ENCODE measurements at regions not wholly inside any gene's neighbourhood (a gene's known extent, or its start where the extent isn't known, plus 50 kb on each side); places are given as distances from the start of the nearest gene placed in this dataset.
"Not testable (repeated sequence)": the region's sequence is repeated elsewhere in the genome, so short reads cannot be mapped to it uniquely, and the experiment has no call there.

- in situ Hi-C loops (cut with HindIII; ENCODE audit: low sequenced_read_pairs) = no loop called here
- no peak for TF ChIP-seq CTCF (IDR thresholded peaks at IDR 0.05; ENCODE audit: low read depth, low read length)
- no peak for DNase-seq (ENCODE audit: low read depth, low spot score)
- no peak overlapping the region for H3K4me3 ChIP-seq (ENCODE audit: low read depth, low read length)
Measured at GRCh38 chrX:114450911-114451310, 133.0 kb upstream of the HTR2C start.

GRCh38 chrX:114451397-114451796 is 132.5 kb upstream of the HTR2C start:
- in situ Hi-C loops (cut with HindIII; ENCODE audit: low sequenced_read_pairs) = no loop called here

GRCh38 chrX:114462266-114462665 is 121.6 kb upstream of the HTR2C start:
- no peak for TF ChIP-seq CTCF (IDR thresholded peaks at IDR 0.05; ENCODE audit: low read depth, low read length)
- no peak for DNase-seq (ENCODE audit: low read depth, low spot score)
- no peak overlapping the region for H3K4me3 ChIP-seq (ENCODE audit: low read depth, low read length)
- in situ Hi-C loops (cut with HindIII; ENCODE audit: low sequenced_read_pairs) = no loop called here

More at GRCh38 chrX:114451397-114451796, 132.5 kb upstream of the HTR2C start:
- no peak for TF ChIP-seq CTCF (IDR thresholded peaks at IDR 0.05; ENCODE audit: low read depth, low read length)
- no peak overlapping the region for H3K4me3 ChIP-seq (ENCODE audit: low read depth, low read length)
- no peak for DNase-seq (ENCODE audit: low read depth, low spot score)

GRCh38 chrX:114465689-114466088 is 118.2 kb upstream of the HTR2C start:
- in situ Hi-C loops (cut with HindIII; ENCODE audit: low sequenced_read_pairs) = no loop called here
- no peak for DNase-seq (ENCODE audit: low read depth, low spot score)
- H3K4me3 ChIP-seq (ENCODE audit: low read depth, low read length) = no peak overlapping the region
- TF ChIP-seq CTCF (IDR thresholded peaks at IDR 0.05; ENCODE audit: low read depth, low read length) = no peak

GRCh38 chrX:114472008-114472407 is 111.9 kb upstream of the HTR2C start:
- in situ Hi-C loops (cut with HindIII; ENCODE audit: low sequenced_read_pairs); DNase-seq (ENCODE audit: low read depth, low spot score); H3K4me3 ChIP-seq (ENCODE audit: low read depth, low read length): not testable (repeated sequence)

- no peak overlapping the region for H3K4me3 ChIP-seq (ENCODE audit: low read depth, low read length)
- no peak for DNase-seq (ENCODE audit: low read depth, low spot score)
- in situ Hi-C loops (cut with HindIII; ENCODE audit: low sequenced_read_pairs) = no loop called here
- no peak for TF ChIP-seq CTCF (IDR thresholded peaks at IDR 0.05; ENCODE audit: low read depth, low read length)
Measured at GRCh38 chrX:114472788-114473187, 111.1 kb upstream of the HTR2C start.

GRCh38 chrX:114500622-114501021 is 83.3 kb upstream of the HTR2C start:
- no peak for TF ChIP-seq CTCF (IDR thresholded peaks at IDR 0.05; ENCODE audit: low read depth, low read length)
- H3K4me3 ChIP-seq (ENCODE audit: low read depth, low read length) = no peak overlapping the region
- DNase-seq (ENCODE audit: low read depth, low spot score) = no peak
- in situ Hi-C loops (cut with HindIII; ENCODE audit: low sequenced_read_pairs) = no loop called here

Data from astrocyte of the spinal cord (primary cell).